H1 (cell line): ENCODE measurements at regions not wholly inside any gene's neighbourhood (a gene's known extent, or its start where the extent isn't known, plus 50 kb on each side); places are given as distances from the start of the nearest gene placed in this dataset.

Experiments used
- CTCF ChIA-PET: fragments of 300-600 bp; sonication (Branson Sonifier 250); formaldehyde crosslinking; loops from one replicate; lab custom pipeline; 2021; ENCODE audit not compliant: partially characterized antibody; lab: Charles Lee
- POLR2A ChIA-PET: fragments of 300-600 bp; sonication (Branson Sonifier 250); formaldehyde crosslinking; loops from one replicate; lab custom pipeline; 2021; ENCODE audit warnings: inconsistent platforms; ENCODE audit not compliant: partially characterized antibody; lab: Charles Lee
- DNase-seq, 2 experiments: peaks; one replicate each; pipeline versions ENCODE4 v3.0.0 to v3.0.0-alpha.2; 2010 to 2022; ENCODE audit warnings: low spot score in 2 of 2, low read depth in 1 of 2, mixed read lengths in 1 of 2
- FAIRE-seq: peaks from 2 replicates; lab custom pipeline; 2011; peaks lifted over from hg19 to GRCh38; lab: Jason Lieb, UNC
- H2AFZ ChIP-seq: 2 replicates; pipeline ENCODE4 v1.8.1; 2012; ENCODE audit warnings: low read length, inconsistent platforms
- H2AK5ac ChIP-seq: 2 replicates; pipeline ENCODE4 v1.6.1; 2013; ENCODE audit warnings: low read depth, low read length
- H2BK120ac ChIP-seq: replicated peaks from 2 replicates; pipeline ENCODE3; 2013; ENCODE audit warnings: low read depth, low read length, inconsistent platforms
- H2BK12ac ChIP-seq: 2 replicates; pipeline ENCODE4 v1.6.1; 2013; ENCODE audit warnings: low read depth, low read length
- H2BK15ac ChIP-seq: 2 replicates; pipeline ENCODE4 v1.6.1; 2013; ENCODE audit warnings: low read length
- H2BK20ac ChIP-seq: 2 replicates; pipeline ENCODE4 v1.6.1; 2013; ENCODE audit warnings: low read length
- H2BK5ac ChIP-seq: 2 replicates; pipeline ENCODE4 v1.6.1; 2013; ENCODE audit warnings: low read depth, low read length
- H3K14ac ChIP-seq: 2 replicates; pipeline ENCODE4 v1.6.1; 2013; ENCODE audit warnings: inconsistent platforms; ENCODE audit not compliant: insufficient read length
- H3K18ac ChIP-seq: 2 replicates; pipeline ENCODE4 v1.6.1; 2013; ENCODE audit warnings: low read length; ENCODE audit errors: extremely low read depth
- H3K23ac ChIP-seq: 2 replicates; pipeline ENCODE4 v1.6.1; 2013; ENCODE audit warnings: inconsistent platforms; ENCODE audit not compliant: insufficient read length
- H3K23me2 ChIP-seq: 2 replicates; pipeline ENCODE4 v1.6.1; 2013; ENCODE audit warnings: low read depth, low read length
- H3K27ac ChIP-seq: 2 replicates; pipeline ENCODE4 v1.6.1; 2011; ENCODE audit warnings: low read depth, low read length, inconsistent platforms
- H3K27me3 ChIP-seq, 4 experiments: replicated peaks in 1 of 4; 1 replicate in 1 of 4; 2 replicates in 3 of 4; pipeline versions ENCODE4 v1.6.1 to v1.8.1; 2011 to 2013; ENCODE audit warnings: low read length in 3 of 4, mild to moderate bottlenecking in 3 of 4, inconsistent platforms in 2 of 4, mixed read lengths in 2 of 4, moderate library complexity in 1 of 4; ENCODE audit not compliant: control insufficient read depth in 3 of 4, insufficient read depth in 3 of 4; ENCODE audit errors: extremely low read depth in 1 of 4
- H3K36me3 ChIP-seq, 4 experiments: 2 replicates each; pipeline versions ENCODE4 v1.6.1 to v1.8.1; 2011 to 2013; ENCODE audit warnings: mild to moderate bottlenecking in 4 of 4, low read length in 3 of 4, moderate library complexity in 2 of 4, control low read depth in 1 of 4, inconsistent platforms in 1 of 4; ENCODE audit not compliant: insufficient read depth in 4 of 4, control insufficient read depth in 2 of 4
- H3K4ac ChIP-seq: replicated peaks from 2 replicates; pipeline ENCODE3; 2013; ENCODE audit warnings: low read length, low read depth, mixed read lengths, inconsistent platforms; ENCODE audit not compliant: insufficient read length
- H3K4me1 ChIP-seq, 4 experiments: replicated peaks in 1 of 4; 1 replicate in 1 of 4; 2 replicates in 3 of 4; pipeline versions ENCODE4 v1.6.1 to v1.8.1; 2011 to 2013; ENCODE audit warnings: low read length in 3 of 4, inconsistent platforms in 2 of 4, mixed read lengths in 1 of 4; ENCODE audit not compliant: insufficient read depth in 4 of 4, control insufficient read depth in 3 of 4
- H3K4me2 ChIP-seq, 2 experiments: 2 replicates each; pipeline versions ENCODE4 v1.6.1 to v1.8.1; 2011 to 2013; ENCODE audit warnings: low read depth in 2 of 2, low read length in 2 of 2, control low read depth in 1 of 2, inconsistent platforms in 1 of 2, mild to moderate bottlenecking in 1 of 2; ENCODE audit not compliant: insufficient read depth in 1 of 2
- H3K4me3 ChIP-seq, 4 experiments: fragments of 200-600, 300-600 bp in 1 of 4; sonication (generic), shearing (Covaris generic), sonication (Bioruptor Twin) in 1 of 4; 2 replicates each; pipeline versions ENCODE4 v1.5.1 to v1.8.1; 2011 to 2016; ENCODE audit warnings: low read length in 4 of 4, low read depth in 3 of 4, control low read depth in 2 of 4, inconsistent platforms in 2 of 4, mild to moderate bottlenecking in 2 of 4, mixed read lengths in 1 of 4, moderate library complexity in 1 of 4; ENCODE audit not compliant: insufficient read depth in 2 of 4; ENCODE audit errors: extremely low read depth in 1 of 4
- H3K56ac ChIP-seq: replicated peaks from 2 replicates; pipeline ENCODE3; 2013; ENCODE audit warnings: low read depth, mild to moderate bottlenecking, mixed read lengths, low read length, inconsistent platforms; ENCODE audit not compliant: insufficient read length
- H3K79me1 ChIP-seq: 2 replicates; pipeline ENCODE4 v1.6.1; 2013; ENCODE audit warnings: low read depth, low read length, control low read depth
- H3K79me2 ChIP-seq, 2 experiments: 2 replicates each; pipeline versions ENCODE4 v1.6.1 to v1.8.1; 2012 to 2013; ENCODE audit warnings: low read length in 2 of 2, mild to moderate bottlenecking in 2 of 2, inconsistent platforms in 1 of 2; ENCODE audit not compliant: insufficient read depth in 2 of 2, control insufficient read depth in 1 of 2
- H3K9ac ChIP-seq, 4 experiments: replicated peaks in 1 of 4; 1 replicate in 1 of 4; 2 replicates in 3 of 4; pipeline versions ENCODE4 v1.6.1 to v1.8.1; 2011 to 2013; ENCODE audit warnings: low read depth in 3 of 4, low read length in 3 of 4, control low read depth in 2 of 4, mild to moderate bottlenecking in 2 of 4, moderate library complexity in 2 of 4, inconsistent platforms in 1 of 4; ENCODE audit errors: extremely low read depth in 1 of 4
- H3K9me3 ChIP-seq, 2 experiments: 2 replicates each; pipeline versions ENCODE4 v1.6.1 to v1.8.1; 2012 to 2013; ENCODE audit warnings: mild to moderate bottlenecking in 2 of 2, moderate library complexity in 2 of 2, control low read depth in 1 of 2, inconsistent platforms in 1 of 2, low read depth in 1 of 2, low read length in 1 of 2, mixed read lengths in 1 of 2; ENCODE audit not compliant: insufficient read depth in 2 of 2
- H4K20me1 ChIP-seq, 2 experiments: replicated peaks in 1 of 2; 2 replicates each; pipeline versions ENCODE3 to v1.8.1; 2011 to 2013; ENCODE audit warnings: inconsistent platforms in 2 of 2, low read length in 2 of 2, mild to moderate bottlenecking in 1 of 2; ENCODE audit not compliant: insufficient read depth in 2 of 2, control insufficient read depth in 1 of 2
- H4K5ac ChIP-seq: 2 replicates; pipeline ENCODE4 v1.6.1; 2013; ENCODE audit warnings: low read length, low read depth, mixed read lengths, inconsistent platforms; ENCODE audit not compliant: insufficient read length
- H4K8ac ChIP-seq: 2 replicates; pipeline ENCODE4 v1.8.0; 2013; ENCODE audit warnings: mild to moderate bottlenecking, moderate library complexity, low read length, inconsistent platforms; ENCODE audit not compliant: insufficient read depth; ENCODE audit errors: extremely low read depth
- H4K91ac ChIP-seq: replicated peaks from 2 replicates; pipeline ENCODE3; 2013; ENCODE audit warnings: low read length, mixed read lengths, inconsistent platforms; ENCODE audit not compliant: insufficient read length
- ASH2L ChIP-seq: fragments of 200-600, 300-600 bp; sonication (generic); IDR thresholded peaks from one replicate; pipeline ENCODE4 v1.7.1; 2017; ENCODE audit warnings: low read length
- CREB1 ChIP-seq: IDR thresholded peaks from 2 replicates; pipeline ENCODE4 v1.6.1; 2012; ENCODE audit warnings: inconsistent platforms
- NRF1 ChIP-seq: IDR thresholded peaks from 2 replicates; pipeline ENCODE4 v1.6.1; 2011; ENCODE audit warnings: mild to moderate bottlenecking, low read depth, low read length, improper control_type of control experiment
- ZNF274 ChIP-seq: IDR thresholded peaks from 2 replicates; pipeline ENCODE4 v1.7.0; 2012; ENCODE audit warnings: low read length, borderline replicate concordance; ENCODE audit errors: extremely low read depth
- WGBS, 2 experiments: shearing (Covaris generic) in 1 of 2; methylation state at CpG; one replicate each; pipeline versions ENCODE4 v1.1.6 to v1.1.7; 2013 to 2015; ENCODE audit warnings: low lambda C conversion rate in 2 of 2, mixed read lengths in 2 of 2, inconsistent platforms in 1 of 2, low coverage in 1 of 2, missing lambda C conversion rate in 1 of 2; ENCODE audit not compliant: insufficient replicate concordance in 2 of 2, insufficient coverage in 1 of 2, insufficient read length in 1 of 2; ENCODE audit errors: extremely low coverage in 1 of 2, missing lambda C conversion rate in 1 of 2; 5-methylcytosine and 5-hydroxymethylcytosine counted together

DNA sequence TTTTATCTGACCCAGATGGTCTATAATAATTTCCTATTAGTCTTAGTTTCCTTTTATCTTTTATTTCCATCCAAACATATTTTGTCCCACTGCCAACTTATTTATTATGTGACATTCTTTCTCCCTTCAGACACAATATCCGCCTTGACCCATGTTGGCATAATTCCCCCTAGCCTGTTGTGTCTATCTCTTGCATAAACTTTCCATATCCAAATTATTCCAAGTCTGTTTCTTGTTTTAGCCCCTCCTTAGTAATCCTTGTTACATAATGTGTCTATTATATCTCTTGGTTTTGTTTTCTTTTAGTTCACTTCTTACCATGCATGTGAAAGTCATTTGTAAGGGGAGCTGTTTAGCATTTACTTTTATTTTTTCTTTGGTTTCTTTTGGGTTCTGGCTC, 81.6 kb upstream of the CACHD1 start:
- H4K91ac ChIP-seq: no peak overlapping the region
- no peak overlapping the region for H4K5ac ChIP-seq
- POLR2A ChIA-PET: no interaction called here

More for the DNA sequence above, 81.6 kb upstream of the CACHD1 start:
- H3K56ac ChIP-seq: no peak overlapping the region
- WGBS, 2 experiments: 86% methylated on average over 1 of the region's 1 CpG; no CpG with 5 or more reads in 1 of the 2 experiments
- H3K18ac ChIP-seq: no peak overlapping the region
- no peak overlapping the region for H3K23ac ChIP-seq
- no peak overlapping the region for H4K8ac ChIP-seq
- H2BK5ac ChIP-seq: no peak overlapping the region
- no peak overlapping the region for H2BK20ac ChIP-seq
- no peak for DNase-seq
- no peaks in the 10 kb centered on the region for H3K23me2 ChIP-seq
- no peak overlapping the region for H3K4me3 ChIP-seq
- no peak overlapping the region for H2BK120ac ChIP-seq
- no peaks in the 10 kb centered on the region for H3K79me2 ChIP-seq
- no peaks in the 10 kb centered on the region for H3K27me3 ChIP-seq
- TF ChIP-seq NRF1 (no peak), CREB1 (no peak), ASH2L (no peak), ZNF274 (no peak)
- H3K9ac ChIP-seq: no peak overlapping the region
- no peak overlapping the region for H3K14ac ChIP-seq
- no peaks in the 10 kb centered on the region for H4K20me1 ChIP-seq
- no peak overlapping the region for H3K27ac ChIP-seq
- H2BK15ac ChIP-seq: no peak overlapping the region
- no peak overlapping the region for H3K4me2 ChIP-seq
- CTCF ChIA-PET: interaction anchor here (0.6 kb wide), 1 partner anchor 816 kb away, joined by 3 read pairs; no protein-coding TSS in a partner anchor
- H3K79me1 ChIP-seq: no peaks in the 10 kb centered on the region
- FAIRE-seq: no peak
- H3K4me1 ChIP-seq: peaks cover 0 to 6% (median 2%) of the 10 kb centered on the region in 4 experiments; a peak in 2 of 7 replicates
- no peaks in the 10 kb centered on the region for H3K36me3 ChIP-seq
- peaks cover 0 to 5% of the 10 kb centered on the region in 2 experiments; a peak in 1 of 4 replicates for H3K9me3 ChIP-seq
- H3K4ac ChIP-seq: no peak overlapping the region
- no peak overlapping the region for H2BK12ac ChIP-seq
- no peak overlapping the region for H2AK5ac ChIP-seq
- H2AFZ ChIP-seq: no peak overlapping the region
